ENCODE measurements at regions not wholly inside any gene's neighbourhood (a gene's known extent, or its start where the extent isn't known, plus 50 kb on each side); places are given as distances from the start of the nearest gene placed in this dataset.

GRCh38 chr14:32020882-32021281 lies 56.2 kb upstream of the ARHGAP5 start:
- H4K20me1 ChIP-seq (ENCODE audit: insufficient read depth, low read length, poor library complexity, severe bottlenecking), result no peaks in the 10 kb centered on the region
- H3K9me2 ChIP-seq (replicated peaks; ENCODE audit: low read depth, low read length), result no peaks in the 10 kb centered on the region
- TF ChIP-seq EZH2phosphoT487 (IDR thresholded peaks at IDR 0.05; ENCODE audit: borderline replicate concordance), result no peak
- TF ChIP-seq, protein P1, sequence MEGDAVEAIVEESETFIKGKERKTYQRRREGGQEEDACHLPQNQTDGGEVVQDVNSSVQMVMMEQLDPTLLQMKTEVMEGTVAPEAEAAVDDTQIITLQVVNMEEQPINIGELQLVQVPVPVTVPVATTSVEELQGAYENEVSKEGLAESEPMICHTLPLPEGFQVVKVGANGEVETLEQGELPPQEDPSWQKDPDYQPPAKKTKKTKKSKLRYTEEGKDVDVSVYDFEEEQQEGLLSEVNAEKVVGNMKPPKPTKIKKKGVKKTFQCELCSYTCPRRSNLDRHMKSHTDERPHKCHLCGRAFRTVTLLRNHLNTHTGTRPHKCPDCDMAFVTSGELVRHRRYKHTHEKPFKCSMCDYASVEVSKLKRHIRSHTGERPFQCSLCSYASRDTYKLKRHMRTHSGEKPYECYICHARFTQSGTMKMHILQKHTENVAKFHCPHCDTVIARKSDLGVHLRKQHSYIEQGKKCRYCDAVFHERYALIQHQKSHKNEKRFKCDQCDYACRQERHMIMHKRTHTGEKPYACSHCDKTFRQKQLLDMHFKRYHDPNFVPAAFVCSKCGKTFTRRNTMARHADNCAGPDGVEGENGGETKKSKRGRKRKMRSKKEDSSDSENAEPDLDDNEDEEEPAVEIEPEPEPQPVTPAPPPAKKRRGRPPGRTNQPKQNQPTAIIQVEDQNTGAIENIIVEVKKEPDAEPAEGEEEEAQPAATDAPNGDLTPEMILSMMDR (conservative IDR thresholded peaks at IDR 0.05; ENCODE audit: low read length), result no peak
- H3F3A ChIP-seq (ENCODE audit: low read depth), result no peaks in the 10 kb centered on the region
- H3K79me2 ChIP-seq (ENCODE audit: insufficient read depth, low read length), result no peaks in the 10 kb centered on the region
- H3K9ac ChIP-seq (ENCODE audit: low read depth, low read length, poor library complexity, severe bottlenecking), result no peak overlapping the region
- no peaks in the 10 kb centered on the region for H3K36me3 ChIP-seq (ENCODE audit: insufficient read depth, low read length)
- H3K4me3 ChIP-seq (ENCODE audit: low read length, poor library complexity, severe bottlenecking), result no peak overlapping the region
- no peak overlapping the region for H3K4me2 ChIP-seq (ENCODE audit: low read depth, low read length, poor library complexity, severe bottlenecking)
- no peaks in the 10 kb centered on the region for H3K4me1 ChIP-seq (ENCODE audit: insufficient read depth, low read length, poor library complexity, severe bottlenecking)
- no peaks in the 10 kb centered on the region for H3K9me3 ChIP-seq (ENCODE audit: insufficient read depth, low read depth, low read length)
- H3K27me3 ChIP-seq (ENCODE audit: insufficient read depth, low read length, poor library complexity, severe bottlenecking), result no peaks in the 10 kb centered on the region
- H2AFZ ChIP-seq (ENCODE audit: low read length), result no peak overlapping the region

DNA sequence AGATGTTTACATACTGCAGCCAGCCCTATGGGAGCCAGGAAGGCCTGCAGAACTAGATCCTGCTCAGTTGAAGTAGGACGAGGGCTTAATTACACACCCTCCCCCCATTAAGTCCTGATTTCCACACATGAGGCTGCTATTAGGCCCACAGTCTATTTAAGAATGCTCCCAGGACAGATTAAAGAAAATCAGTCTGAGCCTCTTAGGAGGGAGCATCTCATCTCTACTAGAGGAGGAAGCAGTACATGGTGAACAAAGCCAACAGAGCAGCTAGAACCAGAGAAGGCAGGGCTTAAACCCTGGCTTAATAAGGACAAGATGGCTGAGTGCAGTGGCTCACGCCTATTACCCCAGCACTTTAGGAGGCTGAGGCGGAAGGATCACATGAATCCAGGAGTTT lies 55.8 kb upstream of the ARHGAP5 start:
- no peaks in the 10 kb centered on the region for H3K4me1 ChIP-seq (ENCODE audit: insufficient read depth, low read length, poor library complexity, severe bottlenecking)
- no peaks in the 10 kb centered on the region for H3F3A ChIP-seq (ENCODE audit: low read depth)
- H2AFZ ChIP-seq (ENCODE audit: low read length), result no peak overlapping the region
- H3K79me2 ChIP-seq (ENCODE audit: insufficient read depth, low read length), result no peaks in the 10 kb centered on the region
- H4K20me1 ChIP-seq (ENCODE audit: insufficient read depth, low read length, poor library complexity, severe bottlenecking), result no peaks in the 10 kb centered on the region
- H3K27me3 ChIP-seq (ENCODE audit: insufficient read depth, low read length, poor library complexity, severe bottlenecking), result no peaks in the 10 kb centered on the region
- H3K9me2 ChIP-seq (replicated peaks; ENCODE audit: low read depth, low read length), result no peaks in the 10 kb centered on the region
- TF ChIP-seq EZH2phosphoT487 (IDR thresholded peaks at IDR 0.05; ENCODE audit: borderline replicate concordance), result no peak
- TF ChIP-seq, protein P1 (conservative IDR thresholded peaks at IDR 0.05; ENCODE audit: low read length), result no peak
- no peaks in the 10 kb centered on the region for H3K36me3 ChIP-seq (ENCODE audit: insufficient read depth, low read length)
- H3K9ac ChIP-seq (ENCODE audit: low read depth, low read length, poor library complexity, severe bottlenecking), result no peak overlapping the region
- H3K4me2 ChIP-seq (ENCODE audit: low read depth, low read length, poor library complexity, severe bottlenecking), result no peak overlapping the region
- no peaks in the 10 kb centered on the region for H3K9me3 ChIP-seq (ENCODE audit: insufficient read depth, low read depth, low read length)
- H3K4me3 ChIP-seq (ENCODE audit: low read length, poor library complexity, severe bottlenecking), result no peak overlapping the region

DNA sequence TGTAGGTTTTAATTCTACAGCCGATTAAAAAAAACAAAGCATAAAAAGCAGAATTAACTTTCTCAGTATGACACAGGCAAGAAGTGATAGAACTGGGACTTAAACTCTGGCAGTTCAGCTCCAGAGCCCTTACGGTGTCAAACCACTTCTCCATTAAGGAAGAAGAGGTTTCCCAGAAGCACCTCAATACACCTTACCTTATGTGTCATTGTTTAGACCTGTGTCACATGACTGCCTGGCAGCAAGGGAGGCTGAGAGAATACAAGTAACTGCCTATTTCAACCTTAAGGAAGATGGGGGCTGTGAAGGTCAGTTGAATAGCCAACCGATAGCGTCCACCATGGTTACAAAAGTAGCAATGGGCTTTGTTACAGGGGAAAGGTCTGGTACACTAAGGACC lies 54.6 kb upstream of the ARHGAP5 start:
- H3K9ac ChIP-seq (ENCODE audit: low read depth, low read length, poor library complexity, severe bottlenecking), result no peak overlapping the region
- TF ChIP-seq, protein P1 (conservative IDR thresholded peaks at IDR 0.05; ENCODE audit: low read length), result no peak
- TF ChIP-seq EZH2phosphoT487 (IDR thresholded peaks at IDR 0.05; ENCODE audit: borderline replicate concordance), result no peak
- H3F3A ChIP-seq (ENCODE audit: low read depth), result no peaks in the 10 kb centered on the region
- no peak overlapping the region for H2AFZ ChIP-seq (ENCODE audit: low read length)
- no peaks in the 10 kb centered on the region for H3K4me1 ChIP-seq (ENCODE audit: insufficient read depth, low read length, poor library complexity, severe bottlenecking)
- no peak overlapping the region for H3K4me2 ChIP-seq (ENCODE audit: low read depth, low read length, poor library complexity, severe bottlenecking)
- no peaks in the 10 kb centered on the region for H3K79me2 ChIP-seq (ENCODE audit: insufficient read depth, low read length)
- H4K20me1 ChIP-seq (ENCODE audit: insufficient read depth, low read length, poor library complexity, severe bottlenecking), result no peaks in the 10 kb centered on the region
- H3K36me3 ChIP-seq (ENCODE audit: insufficient read depth, low read length), result no peaks in the 10 kb centered on the region
- H3K4me3 ChIP-seq (ENCODE audit: low read length, poor library complexity, severe bottlenecking), result no peak overlapping the region
- no peaks in the 10 kb centered on the region for H3K27me3 ChIP-seq (ENCODE audit: insufficient read depth, low read length, poor library complexity, severe bottlenecking)
- H3K9me2 ChIP-seq (replicated peaks; ENCODE audit: low read depth, low read length), result no peaks in the 10 kb centered on the region
- no peaks in the 10 kb centered on the region for H3K9me3 ChIP-seq (ENCODE audit: insufficient read depth, low read depth, low read length)
